ENCODE measurements at regions not wholly inside any gene's neighbourhood (a gene's known extent, or its start where the extent isn't known, plus 50 kb on each side); places are given as distances from the start of the nearest gene placed in this dataset.
"Not testable (repeated sequence)": the region's sequence is repeated elsewhere in the genome, so short reads cannot be mapped to it uniquely, and the experiment has no call there.

DNA sequence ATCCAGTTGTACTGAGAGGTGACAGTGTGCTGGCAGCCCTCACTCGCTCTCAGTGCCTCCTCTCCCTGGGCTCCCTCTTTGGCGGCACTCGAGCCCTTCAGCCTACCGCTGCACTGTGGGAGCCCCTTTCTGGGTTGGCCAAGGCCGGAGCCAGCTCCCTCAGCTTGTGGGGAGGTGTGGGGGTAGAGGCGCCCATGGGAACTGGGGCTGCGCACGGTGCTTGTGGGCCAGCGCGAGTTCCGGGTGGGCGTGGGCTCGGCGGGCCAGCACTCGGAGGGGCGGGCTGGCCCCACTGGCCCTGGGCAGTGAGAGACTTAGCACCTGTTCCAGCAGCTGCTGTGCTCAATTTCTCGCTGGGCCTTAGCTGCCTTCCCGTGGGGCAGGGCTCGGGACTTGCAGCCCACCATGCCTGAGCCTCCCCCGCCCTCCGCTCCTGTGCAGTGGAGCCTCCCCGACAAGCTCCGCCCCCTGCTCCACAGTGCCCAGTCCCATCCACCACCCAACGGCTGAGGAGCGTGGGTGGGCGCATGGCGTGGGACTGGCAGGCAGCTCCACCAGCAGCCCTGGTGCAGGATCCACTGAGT is 342.2 kb upstream of the ZNF608 start:
- Histone ChIP-seq H3K9me2 (replicated peaks; ENCODE audit: insufficient read depth, low read length) (no peaks in the 10 kb centered on the region), H3K4me2 (ENCODE audit: low read depth, low read length, poor library complexity, severe bottlenecking) (no peak overlapping the region), H3K4me1 (ENCODE audit: low read length) (no peaks in the 10 kb centered on the region), H3K36me3 (ENCODE audit: insufficient read depth, low read length) (no peaks in the 10 kb centered on the region), H3K4me3 (ENCODE audit: low read length) (no peak overlapping the region), H3K27ac (ENCODE audit: low read length) (no peak overlapping the region), H4K20me1 (ENCODE audit: insufficient read depth, low read depth, low read length) (no peaks in the 10 kb centered on the region), H3K79me2 (ENCODE audit: low read length) (no peaks in the 10 kb centered on the region), H2AFZ (ENCODE audit: low read length) (no peak overlapping the region), H3K27me3 (ENCODE audit: low read length) (no peaks in the 10 kb centered on the region), H3K9me3 (ENCODE audit: low read length) (no peaks in the 10 kb centered on the region; the same call in 1 of the 2 replicates), H3K9ac (ENCODE audit: low read length) (no peak overlapping the region)
- no peak for DNase-seq

DNA sequence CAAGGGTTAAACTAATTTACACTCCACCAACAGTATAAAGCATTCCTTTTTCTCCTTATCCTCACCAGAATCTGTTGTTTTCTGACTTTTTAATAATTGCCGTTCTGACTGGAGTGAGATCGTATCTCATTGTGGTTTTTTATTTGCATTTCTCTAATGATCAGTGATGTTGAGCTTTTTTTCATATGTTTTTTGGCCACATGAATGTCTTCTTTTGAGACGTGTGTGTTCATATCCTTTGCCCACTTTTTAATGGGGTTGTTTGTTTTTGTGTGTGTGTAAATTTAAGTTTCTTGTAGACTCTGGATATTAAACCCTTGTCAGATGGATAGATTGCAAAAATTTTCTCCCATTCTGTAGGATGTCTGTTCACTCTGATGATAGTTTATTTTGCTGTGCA is 345.7 kb upstream of the ZNF608 start:
- H3K79me2 ChIP-seq (ENCODE audit: low read length); H3K4me2 ChIP-seq (ENCODE audit: low read depth, low read length, poor library complexity, severe bottlenecking); H3K4me3 ChIP-seq (ENCODE audit: low read length); H3K4me1 ChIP-seq (ENCODE audit: low read length); H3K27ac ChIP-seq (ENCODE audit: low read length); H3K9me2 ChIP-seq (replicated peaks; ENCODE audit: insufficient read depth, low read length); H3K9me3 ChIP-seq (ENCODE audit: low read length); H2AFZ ChIP-seq (ENCODE audit: low read length); H3K9ac ChIP-seq (ENCODE audit: low read length); H3K36me3 ChIP-seq (ENCODE audit: insufficient read depth, low read length); DNase-seq; H3K27me3 ChIP-seq (ENCODE audit: low read length); H4K20me1 ChIP-seq (ENCODE audit: insufficient read depth, low read depth, low read length): not testable (repeated sequence)

DNA sequence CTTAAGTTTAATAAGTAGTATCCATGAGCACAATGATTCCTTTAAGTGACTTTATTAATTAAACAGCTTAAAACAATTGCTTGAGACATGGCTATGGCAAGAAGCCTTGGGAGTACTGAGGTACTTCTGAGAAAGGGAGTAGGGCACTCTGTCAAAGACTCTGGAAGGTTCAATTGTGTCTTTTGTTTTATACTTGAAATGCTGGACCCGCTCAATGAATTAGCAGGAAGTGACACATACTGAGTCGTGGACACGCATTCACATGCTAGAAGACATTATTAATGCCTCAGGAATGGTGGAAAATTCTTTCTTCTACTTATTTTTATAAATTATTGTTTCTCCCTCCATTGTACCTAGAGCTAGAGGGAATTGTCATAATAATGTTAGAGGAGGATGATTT is 347.3 kb upstream of the ZNF608 start:
- Histone ChIP-seq H3K36me3 (ENCODE audit: insufficient read depth, low read length) (no peaks in the 10 kb centered on the region), H3K79me2 (ENCODE audit: low read length) (no peaks in the 10 kb centered on the region), H3K27me3 (ENCODE audit: low read length) (no peaks in the 10 kb centered on the region), H3K4me3 (ENCODE audit: low read length) (no peak overlapping the region), H2AFZ (ENCODE audit: low read length) (no peak overlapping the region), H3K4me2 (ENCODE audit: low read depth, low read length, poor library complexity, severe bottlenecking) (no peak overlapping the region), H3K4me1 (ENCODE audit: low read length) (no peaks in the 10 kb centered on the region), H3K9me2 (replicated peaks; ENCODE audit: insufficient read depth, low read length) (no peaks in the 10 kb centered on the region), H3K9ac (ENCODE audit: low read length) (no peak overlapping the region), H3K27ac (ENCODE audit: low read length) (no peak overlapping the region), H4K20me1 (ENCODE audit: insufficient read depth, low read depth, low read length) (no peaks in the 10 kb centered on the region), H3K9me3 (ENCODE audit: low read length) (no peaks in the 10 kb centered on the region)
- DNase-seq, result no peak

DNA sequence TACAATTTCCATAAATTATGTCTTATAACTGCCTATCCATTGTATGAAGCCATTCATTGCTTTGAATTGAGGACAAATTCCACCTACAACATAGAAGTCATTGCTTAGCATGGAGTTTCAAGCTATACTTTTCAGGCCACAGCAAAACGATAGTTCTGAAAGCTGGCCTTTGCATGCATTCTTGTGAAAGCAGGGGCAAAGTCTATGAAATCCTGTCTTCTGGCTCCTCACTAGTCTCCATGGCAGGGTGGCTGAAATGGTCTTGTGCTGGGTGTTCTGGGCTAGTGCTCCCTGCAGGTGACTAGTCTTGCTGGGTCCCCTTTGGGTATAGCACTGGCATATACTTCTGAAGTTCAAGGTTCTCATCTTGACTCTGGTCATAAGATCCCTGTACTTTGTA is 353.9 kb upstream of the ZNF608 start:
- no peak for DNase-seq
- H3K9me2 ChIP-seq (replicated peaks; ENCODE audit: insufficient read depth, low read length), result no peaks in the 10 kb centered on the region

DNA sequence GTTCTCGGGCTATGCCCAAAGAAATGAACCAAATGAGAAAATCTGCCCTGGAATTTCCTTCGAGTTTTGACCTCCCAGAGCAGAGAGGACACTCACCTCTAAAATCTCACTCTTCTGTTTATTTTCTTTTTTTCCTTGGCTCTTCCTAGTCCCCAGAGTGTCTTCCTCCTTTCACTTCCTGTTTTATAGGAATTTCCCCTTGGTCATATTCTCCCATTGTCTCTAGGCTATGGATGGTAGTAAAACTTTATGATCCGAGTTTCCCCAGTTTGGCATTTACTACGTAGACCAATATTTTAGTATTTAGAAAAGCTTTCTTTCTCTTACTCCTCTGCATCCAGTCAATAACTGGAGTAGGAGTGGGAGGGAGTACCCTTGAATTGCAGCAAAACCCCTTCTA is 354.5 kb upstream of the ZNF608 start:
- H4K20me1 ChIP-seq (ENCODE audit: insufficient read depth, low read depth, low read length), result no peaks in the 10 kb centered on the region
- no peak overlapping the region for H3K4me2 ChIP-seq (ENCODE audit: low read depth, low read length, poor library complexity, severe bottlenecking)
- H3K9ac ChIP-seq (ENCODE audit: low read length), result no peak overlapping the region
- H3K36me3 ChIP-seq (ENCODE audit: insufficient read depth, low read length), result no peaks in the 10 kb centered on the region
- no peaks in the 10 kb centered on the region for H3K79me2 ChIP-seq (ENCODE audit: low read length)
- no peaks in the 10 kb centered on the region for H3K9me3 ChIP-seq (ENCODE audit: low read length)
- no peak for DNase-seq
- no peaks in the 10 kb centered on the region for H3K9me2 ChIP-seq (replicated peaks; ENCODE audit: insufficient read depth, low read length)
- H3K27ac ChIP-seq (ENCODE audit: low read length), result no peak overlapping the region
- H3K4me3 ChIP-seq (ENCODE audit: low read length), result no peak overlapping the region
- no peaks in the 10 kb centered on the region for H3K4me1 ChIP-seq (ENCODE audit: low read length)
- H3K27me3 ChIP-seq (ENCODE audit: low read length), result no peaks in the 10 kb centered on the region
- no peak overlapping the region for H2AFZ ChIP-seq (ENCODE audit: low read length)

More for the DNA sequence above, 353.9 kb upstream of the ZNF608 start:
- Histone ChIP-seq H3K4me3 (ENCODE audit: low read length) (no peak overlapping the region), H3K36me3 (ENCODE audit: insufficient read depth, low read length) (no peaks in the 10 kb centered on the region), H3K79me2 (ENCODE audit: low read length) (no peaks in the 10 kb centered on the region), H3K4me2 (ENCODE audit: low read depth, low read length, poor library complexity, severe bottlenecking) (no peak overlapping the region), H3K9me3 (ENCODE audit: low read length) (no peaks in the 10 kb centered on the region), H3K27ac (ENCODE audit: low read length) (no peak overlapping the region), H4K20me1 (ENCODE audit: insufficient read depth, low read depth, low read length) (no peaks in the 10 kb centered on the region), H3K4me1 (ENCODE audit: low read length) (no peaks in the 10 kb centered on the region), H2AFZ (ENCODE audit: low read length) (no peak overlapping the region), H3K27me3 (ENCODE audit: low read length) (no peaks in the 10 kb centered on the region), H3K9ac (ENCODE audit: low read length) (no peak overlapping the region)

DNA sequence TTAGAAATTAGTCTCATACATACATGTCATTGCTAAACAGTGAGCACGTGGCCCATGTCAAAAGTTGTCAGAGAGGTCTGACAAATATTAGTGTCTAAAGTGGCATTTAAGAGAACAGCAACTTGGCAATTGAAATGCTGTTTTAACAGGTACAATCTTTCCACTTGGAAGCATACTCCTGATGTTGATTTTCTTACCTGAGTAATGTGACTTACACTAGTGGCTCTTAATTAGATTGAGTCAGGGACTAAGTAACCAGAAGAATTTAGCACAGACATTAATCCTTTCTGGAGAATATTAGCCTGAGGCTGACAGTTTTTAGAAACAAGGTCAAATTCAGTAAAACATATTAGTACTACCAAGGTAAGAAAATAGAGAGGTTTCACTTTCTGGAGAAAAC is 357.0 kb upstream of the ZNF608 start:
- no peak overlapping the region for H3K4me2 ChIP-seq (ENCODE audit: low read depth, low read length, poor library complexity, severe bottlenecking)
- H3K27ac ChIP-seq (ENCODE audit: low read length), result no peak overlapping the region
- H3K9me2 ChIP-seq (replicated peaks; ENCODE audit: insufficient read depth, low read length), result no peaks in the 10 kb centered on the region

DNA sequence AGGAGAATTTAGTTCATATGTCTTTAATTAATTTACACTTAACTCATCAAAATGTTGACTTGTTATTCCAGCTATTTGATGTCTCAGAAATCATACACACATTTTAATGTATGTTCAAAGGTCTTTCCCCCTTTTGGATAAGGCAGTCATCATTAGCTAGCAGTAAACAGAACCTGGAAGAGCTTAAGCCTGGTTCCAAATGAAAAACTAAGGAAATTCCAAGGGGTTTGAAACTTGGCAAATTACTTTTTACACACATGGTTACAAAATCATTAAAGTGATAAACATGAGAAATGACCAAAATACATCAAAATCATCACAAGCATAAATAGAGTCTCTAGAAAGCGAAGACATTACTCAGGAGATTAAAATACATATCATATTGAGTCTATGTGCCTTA is 359.8 kb upstream of the ZNF608 start:
- Histone ChIP-seq H3K4me3 (ENCODE audit: low read length) (no peak overlapping the region), H3K4me1 (ENCODE audit: low read length) (no peaks in the 10 kb centered on the region), H3K9me3 (ENCODE audit: low read length) (no peaks in the 10 kb centered on the region), H3K27me3 (ENCODE audit: low read length) (no peaks in the 10 kb centered on the region), H2AFZ (ENCODE audit: low read length) (no peak overlapping the region), H3K79me2 (ENCODE audit: low read length) (no peaks in the 10 kb centered on the region), H3K4me2 (ENCODE audit: low read depth, low read length, poor library complexity, severe bottlenecking) (no peak overlapping the region), H3K27ac (ENCODE audit: low read length) (no peak overlapping the region), H4K20me1 (ENCODE audit: insufficient read depth, low read depth, low read length) (no peaks in the 10 kb centered on the region), H3K9ac (ENCODE audit: low read length) (no peak overlapping the region), H3K9me2 (replicated peaks; ENCODE audit: insufficient read depth, low read length) (no peaks in the 10 kb centered on the region), H3K36me3 (ENCODE audit: insufficient read depth, low read length) (no peaks in the 10 kb centered on the region)
- DNase-seq, result no peak

More for the DNA sequence above, 357.0 kb upstream of the ZNF608 start:
- no peaks in the 10 kb centered on the region for H3K79me2 ChIP-seq (ENCODE audit: low read length)
- no peaks in the 10 kb centered on the region for H3K9me3 ChIP-seq (ENCODE audit: low read length)
- H3K27me3 ChIP-seq (ENCODE audit: low read length), result no peaks in the 10 kb centered on the region
- H3K4me1 ChIP-seq (ENCODE audit: low read length), result no peaks in the 10 kb centered on the region
- H3K9ac ChIP-seq (ENCODE audit: low read length), result no peak overlapping the region
- H2AFZ ChIP-seq (ENCODE audit: low read length), result no peak overlapping the region
- no peak overlapping the region for H3K4me3 ChIP-seq (ENCODE audit: low read length)
- no peaks in the 10 kb centered on the region for H3K36me3 ChIP-seq (ENCODE audit: insufficient read depth, low read length)
- no peaks in the 10 kb centered on the region for H4K20me1 ChIP-seq (ENCODE audit: insufficient read depth, low read depth, low read length)
- DNase-seq, result no peak

DNA sequence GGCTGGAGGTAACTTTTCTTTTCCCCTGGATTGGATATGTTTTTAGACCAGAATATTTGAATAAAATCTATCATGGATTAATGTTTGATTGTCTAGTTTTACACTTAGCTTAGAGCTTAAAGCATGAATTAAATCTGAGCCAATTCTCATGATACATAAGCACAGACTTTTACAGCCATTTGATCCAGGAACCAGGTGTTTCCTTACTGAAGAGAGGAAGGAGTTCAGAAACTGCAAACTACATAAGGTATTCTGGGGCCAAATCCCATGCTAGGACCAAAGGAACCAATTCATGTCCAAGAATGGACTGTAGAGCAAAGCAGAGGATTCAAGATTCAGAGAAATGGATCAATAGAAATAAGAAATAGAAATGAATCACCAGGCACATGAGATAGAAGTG is 360.4 kb upstream of the ZNF608 start:
- H2AFZ ChIP-seq (ENCODE audit: low read length), result no peak overlapping the region
- H3K27ac ChIP-seq (ENCODE audit: low read length), result no peak overlapping the region

DNA sequence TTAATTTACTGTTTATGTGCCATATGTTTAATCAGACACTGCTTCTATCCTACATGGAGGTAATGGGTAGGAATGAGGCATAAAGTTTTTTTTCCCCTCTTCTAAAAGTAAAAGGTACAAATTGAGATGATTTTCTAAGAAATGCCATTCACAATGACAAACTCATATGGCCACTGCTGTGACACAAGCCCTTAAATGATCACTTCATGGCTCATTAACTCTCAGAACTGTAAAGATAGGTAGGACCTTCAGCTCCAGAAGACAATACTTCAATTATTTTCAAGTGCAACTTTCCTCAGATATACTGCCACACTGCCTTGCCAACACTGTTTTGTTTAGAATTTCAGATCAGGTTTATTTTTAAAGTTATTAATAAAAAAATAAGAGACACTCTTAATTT is 362.9 kb upstream of the ZNF608 start:
- Histone ChIP-seq H4K20me1 (ENCODE audit: insufficient read depth, low read depth, low read length) (no peaks in the 10 kb centered on the region), H3K27me3 (ENCODE audit: low read length) (no peaks in the 10 kb centered on the region), H3K4me3 (ENCODE audit: low read length) (no peak overlapping the region), H3K4me1 (ENCODE audit: low read length) (no peaks in the 10 kb centered on the region), H3K4me2 (ENCODE audit: low read depth, low read length, poor library complexity, severe bottlenecking) (no peak overlapping the region), H3K9me2 (replicated peaks; ENCODE audit: insufficient read depth, low read length) (no peaks in the 10 kb centered on the region), H3K9me3 (ENCODE audit: low read length) (no peaks in the 10 kb centered on the region), H3K9ac (ENCODE audit: low read length) (no peak overlapping the region), H3K27ac (ENCODE audit: low read length) (no peak overlapping the region), H3K79me2 (ENCODE audit: low read length) (no peaks in the 10 kb centered on the region), H2AFZ (ENCODE audit: low read length) (no peak overlapping the region), H3K36me3 (ENCODE audit: insufficient read depth, low read length) (no peaks in the 10 kb centered on the region)
- no peak for DNase-seq

More for the DNA sequence above, 360.4 kb upstream of the ZNF608 start:
- Histone ChIP-seq H3K36me3 (ENCODE audit: insufficient read depth, low read length) (no peaks in the 10 kb centered on the region), H3K4me1 (ENCODE audit: low read length) (no peaks in the 10 kb centered on the region), H3K4me3 (ENCODE audit: low read length) (no peak overlapping the region), H3K27me3 (ENCODE audit: low read length) (no peaks in the 10 kb centered on the region), H3K9me3 (ENCODE audit: low read length) (no peaks in the 10 kb centered on the region), H4K20me1 (ENCODE audit: insufficient read depth, low read depth, low read length) (no peaks in the 10 kb centered on the region), H3K9me2 (replicated peaks; ENCODE audit: insufficient read depth, low read length) (no peaks in the 10 kb centered on the region), H3K79me2 (ENCODE audit: low read length) (no peaks in the 10 kb centered on the region), H3K4me2 (ENCODE audit: low read depth, low read length, poor library complexity, severe bottlenecking) (no peak overlapping the region), H3K9ac (ENCODE audit: low read length) (no peak overlapping the region)
- no peak for DNase-seq

Measured in Karpas-422 (cell line).